GM12892 (cell line): ENCODE measurements at regions not wholly inside any gene's neighbourhood (a gene's known extent, or its start where the extent isn't known, plus 50 kb on each side); places are given as distances from the start of the nearest gene placed in this dataset.

ENCODE experiments used
- POLR2A ChIP-seq: IDR thresholded peaks from 2 replicates; pipeline ENCODE4 v1.6.1; 2011; ENCODE audit warnings: low read depth, low read length, control low read depth
- POLR2AphosphoS5 ChIP-seq: IDR thresholded peaks from 2 replicates; pipeline ENCODE4 v1.6.1; 2011; ENCODE audit warnings: low read depth, low read length, control low read depth
- TAF1 ChIP-seq: IDR thresholded peaks from 2 replicates; pipeline ENCODE4 v1.6.1; 2011; ENCODE audit warnings: low read depth, mild to moderate bottlenecking, control low read depth, low read length, borderline replicate concordance

DNA sequence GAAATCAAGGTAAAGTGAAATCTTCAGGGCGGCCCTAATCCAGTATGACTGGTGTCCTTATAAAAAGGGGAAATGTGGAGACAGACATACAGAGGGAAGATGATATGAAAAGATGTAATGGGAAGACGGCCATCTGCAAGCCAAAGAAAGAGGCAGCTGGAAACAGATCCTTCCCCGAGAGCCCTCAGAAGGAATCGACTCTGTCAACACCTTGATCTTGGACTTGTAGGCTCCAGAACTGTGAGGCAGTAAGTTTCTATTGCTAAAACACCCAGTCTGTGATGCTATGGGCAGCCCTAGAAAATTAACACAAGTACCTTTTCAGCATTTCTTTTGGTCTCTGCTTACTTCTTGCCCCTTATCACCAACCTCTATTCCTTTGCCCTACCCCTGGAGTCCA lies 174.7 kb upstream of the TPM1 start:
- TF ChIP-seq POLR2AphosphoS5: no peak
- no peak for TF ChIP-seq POLR2A
- no peak for TF ChIP-seq TAF1
